CD4-positive, alpha-beta T cell treated with Interleukin-6 at 100 ng/mL for 8 hours (primary cell): ENCODE measurements at regions not wholly inside any gene's neighbourhood (a gene's known extent, or its start where the extent isn't known, plus 50 kb on each side); places are given as distances from the start of the nearest gene placed in this dataset.

ENCODE experiments used
- DNase-seq: peaks from one replicate; pipeline ENCODE4 v3.0.0-alpha.2; 2020; ENCODE audit warnings: mixed read lengths, low spot score

- DNase-seq: no peak
Observed at GRCh38 chr13:88883741-88884140, 1212.6 kb downstream of the SLITRK5 start.

GRCh38 chr13:88887045-88887662 lies 1216.0 kb downstream of the SLITRK5 start:
- no peak for DNase-seq

- no peak for DNase-seq
Observed at GRCh38 chr13:88895261-88895941, 1224.2 kb downstream of the SLITRK5 start.

- DNase-seq: no peak
Observed at GRCh38 chr13:88896466-88896865, 1225.3 kb downstream of the SLITRK5 start.

GRCh38 chr13:88908961-88909441 lies 1237.8 kb downstream of the SLITRK5 start:
- no peak for DNase-seq

- no peak for DNase-seq
Observed at GRCh38 chr13:88919970-88920628, 1248.9 kb downstream of the SLITRK5 start.

- no peak for DNase-seq
Observed at GRCh38 chr13:88925954-88926353, 1254.8 kb downstream of the SLITRK5 start.

- no peak for DNase-seq
Observed at GRCh38 chr13:88926890-88927502, 1255.8 kb downstream of the SLITRK5 start.

- no peak for DNase-seq
Observed at GRCh38 chr13:88932950-88933349, 1261.8 kb downstream of the SLITRK5 start.

GRCh38 chr13:88937384-88937783 lies 1266.2 kb downstream of the SLITRK5 start:
- no peak for DNase-seq

GRCh38 chr13:88945793-88946192 lies 1274.6 kb downstream of the SLITRK5 start:
- DNase-seq: no peak

GRCh38 chr13:88948501-88948900 lies 1277.3 kb downstream of the SLITRK5 start:
- DNase-seq: no peak

GRCh38 chr13:88958821-88959220 lies 1287.7 kb downstream of the SLITRK5 start:
- DNase-seq: no peak

GRCh38 chr13:88976466-88976865 lies 1305.3 kb downstream of the SLITRK5 start:
- DNase-seq: no peak

- DNase-seq: no peak
Observed at GRCh38 chr13:88978607-88979006, 1307.4 kb downstream of the SLITRK5 start.

- no peak for DNase-seq
Observed at GRCh38 chr13:88979465-88980175, 1308.4 kb downstream of the SLITRK5 start.

- no peak for DNase-seq
Observed at GRCh38 chr13:89003656-89004055, 1332.5 kb downstream of the SLITRK5 start.

GRCh38 chr13:89011615-89012014 lies 1340.4 kb downstream of the SLITRK5 start:
- no peak for DNase-seq

GRCh38 chr13:89027694-89028306 lies 1356.6 kb downstream of the SLITRK5 start:
- DNase-seq: no peak

GRCh38 chr13:89029062-89029461 lies 1357.9 kb downstream of the SLITRK5 start:
- DNase-seq: no peak

- no peak for DNase-seq
Observed at GRCh38 chr13:89034015-89034414, 1362.8 kb downstream of the SLITRK5 start.

GRCh38 chr13:89052699-89053098 lies 1381.5 kb downstream of the SLITRK5 start:
- no peak for DNase-seq
